ENCODE measurements at regions not wholly inside any gene's neighbourhood (a gene's known extent, or its start where the extent isn't known, plus 50 kb on each side); places are given as distances from the start of the nearest gene placed in this dataset.

DNA sequence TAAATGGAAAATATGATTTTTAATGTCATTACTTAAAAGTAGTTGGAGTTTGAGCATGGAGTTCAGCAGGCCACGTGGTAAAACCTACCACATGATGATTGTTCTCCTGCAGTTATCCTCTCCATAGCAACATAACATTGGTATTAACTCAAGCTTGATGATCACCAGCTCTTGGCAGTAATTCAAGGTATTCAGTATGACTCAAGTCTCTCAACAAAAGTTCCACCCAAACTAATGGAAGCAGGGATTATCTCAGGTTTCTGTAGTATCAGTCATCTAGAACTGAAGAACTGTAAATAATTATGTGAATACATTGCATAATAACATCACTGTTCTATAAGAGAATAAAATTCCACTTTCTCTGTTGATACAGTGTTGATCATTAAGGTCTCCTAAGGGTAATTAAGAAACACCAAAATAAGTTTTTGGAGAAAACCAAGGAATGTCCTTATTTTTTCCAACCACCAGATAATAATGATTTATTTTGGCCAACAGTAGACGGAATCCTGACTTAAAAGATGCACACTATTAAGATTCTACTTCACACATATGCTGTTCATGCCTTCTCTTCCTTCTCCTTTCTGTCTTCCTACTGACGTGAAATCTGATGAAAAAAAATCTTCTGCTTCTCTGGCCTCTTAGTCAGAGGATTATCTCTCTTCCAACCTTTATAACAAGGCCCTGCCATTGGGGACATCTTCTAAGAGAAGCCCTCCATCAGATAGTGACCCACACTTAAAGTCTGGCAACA is 1092.3 kb downstream of the EFNB2 start:
- no peak for TF ChIP-seq POLR2A (IDR thresholded peaks at IDR 0.05)
- TF ChIP-seq, protein P1, sequence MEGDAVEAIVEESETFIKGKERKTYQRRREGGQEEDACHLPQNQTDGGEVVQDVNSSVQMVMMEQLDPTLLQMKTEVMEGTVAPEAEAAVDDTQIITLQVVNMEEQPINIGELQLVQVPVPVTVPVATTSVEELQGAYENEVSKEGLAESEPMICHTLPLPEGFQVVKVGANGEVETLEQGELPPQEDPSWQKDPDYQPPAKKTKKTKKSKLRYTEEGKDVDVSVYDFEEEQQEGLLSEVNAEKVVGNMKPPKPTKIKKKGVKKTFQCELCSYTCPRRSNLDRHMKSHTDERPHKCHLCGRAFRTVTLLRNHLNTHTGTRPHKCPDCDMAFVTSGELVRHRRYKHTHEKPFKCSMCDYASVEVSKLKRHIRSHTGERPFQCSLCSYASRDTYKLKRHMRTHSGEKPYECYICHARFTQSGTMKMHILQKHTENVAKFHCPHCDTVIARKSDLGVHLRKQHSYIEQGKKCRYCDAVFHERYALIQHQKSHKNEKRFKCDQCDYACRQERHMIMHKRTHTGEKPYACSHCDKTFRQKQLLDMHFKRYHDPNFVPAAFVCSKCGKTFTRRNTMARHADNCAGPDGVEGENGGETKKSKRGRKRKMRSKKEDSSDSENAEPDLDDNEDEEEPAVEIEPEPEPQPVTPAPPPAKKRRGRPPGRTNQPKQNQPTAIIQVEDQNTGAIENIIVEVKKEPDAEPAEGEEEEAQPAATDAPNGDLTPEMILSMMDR (IDR thresholded peaks at IDR 0.05), result no peak
